GM18861 (cell line): ENCODE measurements at regions not wholly inside any gene's neighbourhood (a gene's known extent, or its start where the extent isn't known, plus 50 kb on each side); places are given as distances from the start of the nearest gene placed in this dataset.

ENCODE experiments used
- ATAC-seq: cut with Tn5 transposase; IDR thresholded peaks from one replicate; pipeline ENCODE4 v1.9.1; 2021; ENCODE audit not compliant: unreplicated experiment

- no peak for ATAC-seq
Observed at GRCh38 chr4:20393486-20394100, 141.9 kb downstream of the SLIT2 start.

GRCh38 chr4:20394512-20394911 is 142.8 kb downstream of the SLIT2 start:
- no peak for ATAC-seq

- peak; percentile 68 for ATAC-seq
Observed at GRCh38 chr4:20395160-20395773, 143.6 kb downstream of the SLIT2 start.

GRCh38 chr4:20403290-20403689 is 151.6 kb downstream of the SLIT2 start:
- ATAC-seq: peak; percentile 55

- ATAC-seq: no peak
Observed at GRCh38 chr4:20403846-20404245, 152.1 kb downstream of the SLIT2 start.

GRCh38 chr4:20408611-20409010 is 156.9 kb downstream of the SLIT2 start:
- no peak for ATAC-seq

- ATAC-seq: no peak
Observed at GRCh38 chr4:20412072-20412471, 160.4 kb downstream of the SLIT2 start.

GRCh38 chr4:20416800-20417199 is 165.1 kb downstream of the SLIT2 start:
- no peak for ATAC-seq

- peak; percentile 97 for ATAC-seq
Observed at GRCh38 chr4:20418861-20419451, 167.3 kb downstream of the SLIT2 start.

GRCh38 chr4:20420916-20421602 is 169.4 kb downstream of the SLIT2 start:
- ATAC-seq: no peak

GRCh38 chr4:20421603-20421985 is 169.9 kb downstream of the SLIT2 start:
- no peak for ATAC-seq

- ATAC-seq: peak; percentile 65
Observed at GRCh38 chr4:20422398-20422797, 170.7 kb downstream of the SLIT2 start.

GRCh38 chr4:20423420-20423819 is 171.7 kb downstream of the SLIT2 start:
- no peak for ATAC-seq

GRCh38 chr4:20426028-20426427 is 174.3 kb downstream of the SLIT2 start:
- no peak for ATAC-seq

- ATAC-seq: peak; percentile 55
Observed at GRCh38 chr4:20428436-20429160, 176.9 kb downstream of the SLIT2 start.

- ATAC-seq: no peak
Observed at GRCh38 chr4:20430259-20430941, 178.7 kb downstream of the SLIT2 start.

GRCh38 chr4:20431543-20431951 is 179.8 kb downstream of the SLIT2 start:
- no peak for ATAC-seq

GRCh38 chr4:20432088-20432487 is 180.4 kb downstream of the SLIT2 start:
- no peak for ATAC-seq

GRCh38 chr4:20433097-20433705 is 181.5 kb downstream of the SLIT2 start:
- ATAC-seq: no peak

GRCh38 chr4:20440170-20440569 is 188.5 kb downstream of the SLIT2 start:
- ATAC-seq: no peak
